ENCODE measurements at regions not wholly inside any gene's neighbourhood (a gene's known extent, or its start where the extent isn't known, plus 50 kb on each side); places are given as distances from the start of the nearest gene placed in this dataset.

GRCh38 chr1:57551476-57551875 is 127.6 kb upstream of the DAB1 start:
- TF ChIP-seq TAF1 (IDR thresholded peaks at IDR 0.05; ENCODE audit: borderline replicate concordance, insufficient read depth, low read length) (no peak), POLR2AphosphoS5 (IDR thresholded peaks at IDR 0.05; ENCODE audit: low read depth, low read length) (no peak), REST (IDR thresholded peaks at IDR 0.05; ENCODE audit: insufficient read depth in 1 of 2, low read depth in 2 of 2, low read length in 2 of 2) (no peak), FOXP2 (optimal IDR thresholded peaks at IDR 0.05; ENCODE audit: borderline replicate concordance, extremely low read depth, extremely low read length, insufficient read depth) (no peak)
